GM18517 (cell line): ENCODE measurements at regions not wholly inside any gene's neighbourhood (a gene's known extent, or its start where the extent isn't known, plus 50 kb on each side); places are given as distances from the start of the nearest gene placed in this dataset.

Source experiments
- ATAC-seq: cut with Tn5 transposase; IDR thresholded peaks from one replicate; pipeline ENCODE4 v1.9.1; 2021; ENCODE audit warnings: mild to moderate bottlenecking, moderate library complexity; ENCODE audit not compliant: unreplicated experiment

- no peak for ATAC-seq
These were observed 52.0 kb upstream of the TNP1 start for GRCh38 chr2:216911886-216912285.

GRCh38 chr2:216911008-216911407, 51.1 kb upstream of the TNP1 start:
- no peak for ATAC-seq

GRCh38 chr2:216909541-216910210, 49.8 kb upstream of the TNP1 start:
- ATAC-seq = no peak
